H1 (cell line): ENCODE measurements at regions not wholly inside any gene's neighbourhood (a gene's known extent, or its start where the extent isn't known, plus 50 kb on each side); places are given as distances from the start of the nearest gene placed in this dataset.

Source experiments
- CTCF ChIA-PET: fragments of 300-600 bp; sonication (Branson Sonifier 250); formaldehyde crosslinking; loops from one replicate; lab custom pipeline; 2021; ENCODE audit not compliant: partially characterized antibody; lab: Charles Lee
- POLR2A ChIA-PET: fragments of 300-600 bp; sonication (Branson Sonifier 250); formaldehyde crosslinking; loops from one replicate; lab custom pipeline; 2021; ENCODE audit warnings: inconsistent platforms; ENCODE audit not compliant: partially characterized antibody; lab: Charles Lee
- DNase-seq, 2 experiments: peaks; one replicate each; pipeline versions ENCODE4 v3.0.0 to v3.0.0-alpha.2; 2010 to 2022; ENCODE audit warnings: low spot score in 2 of 2, low read depth in 1 of 2, mixed read lengths in 1 of 2
- FAIRE-seq: peaks from 2 replicates; lab custom pipeline; 2011; peaks lifted over from hg19 to GRCh38; lab: Jason Lieb, UNC
- H2AFZ ChIP-seq: 2 replicates; pipeline ENCODE4 v1.8.1; 2012; ENCODE audit warnings: low read length, inconsistent platforms
- H2AK5ac ChIP-seq: 2 replicates; pipeline ENCODE4 v1.6.1; 2013; ENCODE audit warnings: low read depth, low read length
- H2BK120ac ChIP-seq: replicated peaks from 2 replicates; pipeline ENCODE3; 2013; ENCODE audit warnings: low read depth, low read length, inconsistent platforms
- H2BK12ac ChIP-seq: 2 replicates; pipeline ENCODE4 v1.6.1; 2013; ENCODE audit warnings: low read depth, low read length
- H2BK15ac ChIP-seq: 2 replicates; pipeline ENCODE4 v1.6.1; 2013; ENCODE audit warnings: low read length
- H2BK20ac ChIP-seq: 2 replicates; pipeline ENCODE4 v1.6.1; 2013; ENCODE audit warnings: low read length
- H2BK5ac ChIP-seq: 2 replicates; pipeline ENCODE4 v1.6.1; 2013; ENCODE audit warnings: low read depth, low read length
- H3K14ac ChIP-seq: 2 replicates; pipeline ENCODE4 v1.6.1; 2013; ENCODE audit warnings: inconsistent platforms; ENCODE audit not compliant: insufficient read length
- H3K18ac ChIP-seq: 2 replicates; pipeline ENCODE4 v1.6.1; 2013; ENCODE audit warnings: low read length; ENCODE audit errors: extremely low read depth
- H3K23ac ChIP-seq: 2 replicates; pipeline ENCODE4 v1.6.1; 2013; ENCODE audit warnings: inconsistent platforms; ENCODE audit not compliant: insufficient read length
- H3K23me2 ChIP-seq: 2 replicates; pipeline ENCODE4 v1.6.1; 2013; ENCODE audit warnings: low read depth, low read length
- H3K27ac ChIP-seq: 2 replicates; pipeline ENCODE4 v1.6.1; 2011; ENCODE audit warnings: low read depth, low read length, inconsistent platforms
- H3K27me3 ChIP-seq, 4 experiments: replicated peaks in 1 of 4; 1 replicate in 1 of 4; 2 replicates in 3 of 4; pipeline versions ENCODE4 v1.6.1 to v1.8.1; 2011 to 2013; ENCODE audit warnings: low read length in 3 of 4, mild to moderate bottlenecking in 3 of 4, inconsistent platforms in 2 of 4, mixed read lengths in 2 of 4, moderate library complexity in 1 of 4; ENCODE audit not compliant: control insufficient read depth in 3 of 4, insufficient read depth in 3 of 4; ENCODE audit errors: extremely low read depth in 1 of 4
- H3K36me3 ChIP-seq, 4 experiments: 2 replicates each; pipeline versions ENCODE4 v1.6.1 to v1.8.1; 2011 to 2013; ENCODE audit warnings: mild to moderate bottlenecking in 4 of 4, low read length in 3 of 4, moderate library complexity in 2 of 4, control low read depth in 1 of 4, inconsistent platforms in 1 of 4; ENCODE audit not compliant: insufficient read depth in 4 of 4, control insufficient read depth in 2 of 4
- H3K4ac ChIP-seq: replicated peaks from 2 replicates; pipeline ENCODE3; 2013; ENCODE audit warnings: low read length, low read depth, mixed read lengths, inconsistent platforms; ENCODE audit not compliant: insufficient read length
- H3K4me1 ChIP-seq, 4 experiments: replicated peaks in 1 of 4; 1 replicate in 1 of 4; 2 replicates in 3 of 4; pipeline versions ENCODE4 v1.6.1 to v1.8.1; 2011 to 2013; ENCODE audit warnings: low read length in 3 of 4, inconsistent platforms in 2 of 4, mixed read lengths in 1 of 4; ENCODE audit not compliant: insufficient read depth in 4 of 4, control insufficient read depth in 3 of 4
- H3K4me2 ChIP-seq, 2 experiments: 2 replicates each; pipeline versions ENCODE4 v1.6.1 to v1.8.1; 2011 to 2013; ENCODE audit warnings: low read depth in 2 of 2, low read length in 2 of 2, control low read depth in 1 of 2, inconsistent platforms in 1 of 2, mild to moderate bottlenecking in 1 of 2; ENCODE audit not compliant: insufficient read depth in 1 of 2
- H3K4me3 ChIP-seq, 4 experiments: fragments of 200-600, 300-600 bp in 1 of 4; sonication (generic), shearing (Covaris generic), sonication (Bioruptor Twin) in 1 of 4; 2 replicates each; pipeline versions ENCODE4 v1.5.1 to v1.8.1; 2011 to 2016; ENCODE audit warnings: low read length in 4 of 4, low read depth in 3 of 4, control low read depth in 2 of 4, inconsistent platforms in 2 of 4, mild to moderate bottlenecking in 2 of 4, mixed read lengths in 1 of 4, moderate library complexity in 1 of 4; ENCODE audit not compliant: insufficient read depth in 2 of 4; ENCODE audit errors: extremely low read depth in 1 of 4
- H3K56ac ChIP-seq: replicated peaks from 2 replicates; pipeline ENCODE3; 2013; ENCODE audit warnings: low read depth, mild to moderate bottlenecking, mixed read lengths, low read length, inconsistent platforms; ENCODE audit not compliant: insufficient read length
- H3K79me1 ChIP-seq: 2 replicates; pipeline ENCODE4 v1.6.1; 2013; ENCODE audit warnings: low read depth, low read length, control low read depth
- H3K79me2 ChIP-seq, 2 experiments: 2 replicates each; pipeline versions ENCODE4 v1.6.1 to v1.8.1; 2012 to 2013; ENCODE audit warnings: low read length in 2 of 2, mild to moderate bottlenecking in 2 of 2, inconsistent platforms in 1 of 2; ENCODE audit not compliant: insufficient read depth in 2 of 2, control insufficient read depth in 1 of 2
- H3K9ac ChIP-seq, 4 experiments: replicated peaks in 1 of 4; 1 replicate in 1 of 4; 2 replicates in 3 of 4; pipeline versions ENCODE4 v1.6.1 to v1.8.1; 2011 to 2013; ENCODE audit warnings: low read depth in 3 of 4, low read length in 3 of 4, control low read depth in 2 of 4, mild to moderate bottlenecking in 2 of 4, moderate library complexity in 2 of 4, inconsistent platforms in 1 of 4; ENCODE audit errors: extremely low read depth in 1 of 4
- H3K9me3 ChIP-seq, 2 experiments: 2 replicates each; pipeline versions ENCODE4 v1.6.1 to v1.8.1; 2012 to 2013; ENCODE audit warnings: mild to moderate bottlenecking in 2 of 2, moderate library complexity in 2 of 2, control low read depth in 1 of 2, inconsistent platforms in 1 of 2, low read depth in 1 of 2, low read length in 1 of 2, mixed read lengths in 1 of 2; ENCODE audit not compliant: insufficient read depth in 2 of 2
- H4K20me1 ChIP-seq, 2 experiments: replicated peaks in 1 of 2; 2 replicates each; pipeline versions ENCODE3 to v1.8.1; 2011 to 2013; ENCODE audit warnings: inconsistent platforms in 2 of 2, low read length in 2 of 2, mild to moderate bottlenecking in 1 of 2; ENCODE audit not compliant: insufficient read depth in 2 of 2, control insufficient read depth in 1 of 2
- H4K5ac ChIP-seq: 2 replicates; pipeline ENCODE4 v1.6.1; 2013; ENCODE audit warnings: low read length, low read depth, mixed read lengths, inconsistent platforms; ENCODE audit not compliant: insufficient read length
- H4K8ac ChIP-seq: 2 replicates; pipeline ENCODE4 v1.8.0; 2013; ENCODE audit warnings: mild to moderate bottlenecking, moderate library complexity, low read length, inconsistent platforms; ENCODE audit not compliant: insufficient read depth; ENCODE audit errors: extremely low read depth
- H4K91ac ChIP-seq: replicated peaks from 2 replicates; pipeline ENCODE3; 2013; ENCODE audit warnings: low read length, mixed read lengths, inconsistent platforms; ENCODE audit not compliant: insufficient read length
- CBX8 ChIP-seq: fragments of 300-800, 300-1000 bp; sonication (generic); IDR thresholded peaks from 2 replicates; pipeline ENCODE4 v1.7.1; 2016; ENCODE audit warnings: low read depth, low read length, borderline replicate concordance
- CHD2 ChIP-seq: IDR thresholded peaks from 2 replicates; pipeline ENCODE4 v1.6.1; 2012; ENCODE audit warnings: low read length, improper control_type of control experiment
- POU5F1 ChIP-seq: IDR thresholded peaks from 2 replicates; pipeline ENCODE4 v1.6.1; 2011; ENCODE audit warnings: low read depth, mild to moderate bottlenecking, low read length, moderate library complexity
- TEAD4 ChIP-seq: IDR thresholded peaks from 2 replicates; pipeline ENCODE4 v1.6.1; 2012; ENCODE audit warnings: low read depth, low read length, inconsistent platforms, mixed read lengths
- WGBS, 2 experiments: shearing (Covaris generic) in 1 of 2; methylation state at CpG; one replicate each; pipeline versions ENCODE4 v1.1.6 to v1.1.7; 2013 to 2015; ENCODE audit warnings: low lambda C conversion rate in 2 of 2, mixed read lengths in 2 of 2, inconsistent platforms in 1 of 2, low coverage in 1 of 2, missing lambda C conversion rate in 1 of 2; ENCODE audit not compliant: insufficient replicate concordance in 2 of 2, insufficient coverage in 1 of 2, insufficient read length in 1 of 2; ENCODE audit errors: extremely low coverage in 1 of 2, missing lambda C conversion rate in 1 of 2; 5-methylcytosine and 5-hydroxymethylcytosine counted together
- TF ChIP-seq, protein P1 (sequence below): IDR thresholded peaks from 2 replicates; pipeline ENCODE4 v1.6.1; 2011; ENCODE audit warnings: low read length, improper control_type of control experiment

DNA sequence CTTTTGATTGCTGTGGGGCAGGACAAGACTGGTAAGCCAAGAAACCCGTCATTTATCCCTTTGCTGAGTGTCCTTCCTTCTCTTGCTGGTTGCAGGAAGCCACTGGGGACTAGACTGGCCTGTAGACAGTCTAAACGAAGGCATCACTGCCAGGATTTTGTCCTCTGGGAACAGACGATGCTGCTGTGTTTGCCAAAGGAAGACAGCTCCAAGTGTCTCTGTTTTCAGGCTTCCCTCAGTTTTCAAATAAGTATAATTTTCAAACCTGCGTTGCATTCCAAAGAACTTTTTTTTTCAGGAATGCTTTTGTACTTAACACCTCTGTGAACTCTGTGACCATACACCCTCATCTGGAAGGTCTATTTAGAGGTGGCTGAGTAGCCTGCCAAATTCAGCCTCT, 269.4 kb downstream of the HLX start:
- no peaks in the 10 kb centered on the region for H3K36me3 ChIP-seq
- TF ChIP-seq CHD2: no peak
- no peak for TF ChIP-seq CBX8
- TF ChIP-seq POU5F1: no peak
- TF ChIP-seq, protein P1, sequence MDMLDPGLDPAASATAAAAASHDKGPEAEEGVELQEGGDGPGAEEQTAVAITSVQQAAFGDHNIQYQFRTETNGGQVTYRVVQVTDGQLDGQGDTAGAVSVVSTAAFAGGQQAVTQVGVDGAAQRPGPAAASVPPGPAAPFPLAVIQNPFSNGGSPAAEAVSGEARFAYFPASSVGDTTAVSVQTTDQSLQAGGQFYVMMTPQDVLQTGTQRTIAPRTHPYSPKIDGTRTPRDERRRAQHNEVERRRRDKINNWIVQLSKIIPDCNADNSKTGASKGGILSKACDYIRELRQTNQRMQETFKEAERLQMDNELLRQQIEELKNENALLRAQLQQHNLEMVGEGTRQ: no peak
- no peak for TF ChIP-seq TEAD4
- FAIRE-seq: no peak
- no peak overlapping the region for H2BK20ac ChIP-seq
- H3K27ac ChIP-seq: no peak overlapping the region
- 0 out of 4 replicates have a peak, but pooled peaks cover 0 to 3% of the 10 kb centered on the region in 2 experiments for H3K9me3 ChIP-seq
- H3K4me1 ChIP-seq: no peaks in the 10 kb centered on the region
- H3K23ac ChIP-seq: no peak overlapping the region
- no peak overlapping the region for H2AK5ac ChIP-seq
- H3K23me2 ChIP-seq: no peaks in the 10 kb centered on the region
- no peak overlapping the region for H2AFZ ChIP-seq
- H2BK5ac ChIP-seq: no peak overlapping the region
- H3K4me2 ChIP-seq: no peak overlapping the region
- H3K14ac ChIP-seq: no peak overlapping the region
- no peak overlapping the region for H4K8ac ChIP-seq
- H2BK120ac ChIP-seq: no peak overlapping the region
- no peak overlapping the region for H2BK12ac ChIP-seq
- CTCF ChIA-PET: interaction anchor here (1.0 kb wide), 1 partner anchor 54 kb away, joined by 4 read pairs; no protein-coding TSS in a partner anchor
- H4K20me1 ChIP-seq: no peaks in the 10 kb centered on the region
- H3K79me1 ChIP-seq: no peaks in the 10 kb centered on the region
- no peak overlapping the region for H3K4ac ChIP-seq
- H3K27me3 ChIP-seq: no peaks in the 10 kb centered on the region
- no peak overlapping the region for H4K5ac ChIP-seq
- DNase-seq: no peak
- no peaks in the 10 kb centered on the region for H3K79me2 ChIP-seq
- no peak overlapping the region for H4K91ac ChIP-seq
- no peak overlapping the region for H3K56ac ChIP-seq
- no peak overlapping the region for H3K4me3 ChIP-seq
- no peak overlapping the region for H3K18ac ChIP-seq
- WGBS, 2 experiments: 95% methylated on average over 4 of the region's 4 CpGs; no CpG with 5 or more reads in 1 of the 2 experiments
- H2BK15ac ChIP-seq: no peak overlapping the region
- POLR2A ChIA-PET: no interaction called here
- H3K9ac ChIP-seq: no peak overlapping the region
